H1 (cell line): ENCODE measurements at regions not wholly inside any gene's neighbourhood (a gene's known extent, or its start where the extent isn't known, plus 50 kb on each side); places are given as distances from the start of the nearest gene placed in this dataset.

Experiments used
- CTCF ChIA-PET: fragments of 300-600 bp; sonication (Branson Sonifier 250); formaldehyde crosslinking; loops from one replicate; lab custom pipeline; 2021; ENCODE audit not compliant: partially characterized antibody; lab: Charles Lee
- POLR2A ChIA-PET: fragments of 300-600 bp; sonication (Branson Sonifier 250); formaldehyde crosslinking; loops from one replicate; lab custom pipeline; 2021; ENCODE audit warnings: inconsistent platforms; ENCODE audit not compliant: partially characterized antibody; lab: Charles Lee
- DNase-seq, 2 experiments: peaks; one replicate each; pipeline versions ENCODE4 v3.0.0 to v3.0.0-alpha.2; 2010 to 2022; ENCODE audit warnings: low spot score in 2 of 2, low read depth in 1 of 2, mixed read lengths in 1 of 2
- FAIRE-seq: peaks from 2 replicates; lab custom pipeline; 2011; peaks lifted over from hg19 to GRCh38; lab: Jason Lieb, UNC
- H2AFZ ChIP-seq: 2 replicates; pipeline ENCODE4 v1.8.1; 2012; ENCODE audit warnings: low read length, inconsistent platforms
- H2AK5ac ChIP-seq: 2 replicates; pipeline ENCODE4 v1.6.1; 2013; ENCODE audit warnings: low read depth, low read length
- H2BK120ac ChIP-seq: replicated peaks from 2 replicates; pipeline ENCODE3; 2013; ENCODE audit warnings: low read depth, low read length, inconsistent platforms
- H2BK12ac ChIP-seq: 2 replicates; pipeline ENCODE4 v1.6.1; 2013; ENCODE audit warnings: low read depth, low read length
- H2BK15ac ChIP-seq: 2 replicates; pipeline ENCODE4 v1.6.1; 2013; ENCODE audit warnings: low read length
- H2BK20ac ChIP-seq: 2 replicates; pipeline ENCODE4 v1.6.1; 2013; ENCODE audit warnings: low read length
- H2BK5ac ChIP-seq: 2 replicates; pipeline ENCODE4 v1.6.1; 2013; ENCODE audit warnings: low read depth, low read length
- H3K14ac ChIP-seq: 2 replicates; pipeline ENCODE4 v1.6.1; 2013; ENCODE audit warnings: inconsistent platforms; ENCODE audit not compliant: insufficient read length
- H3K18ac ChIP-seq: 2 replicates; pipeline ENCODE4 v1.6.1; 2013; ENCODE audit warnings: low read length; ENCODE audit errors: extremely low read depth
- H3K23ac ChIP-seq: 2 replicates; pipeline ENCODE4 v1.6.1; 2013; ENCODE audit warnings: inconsistent platforms; ENCODE audit not compliant: insufficient read length
- H3K23me2 ChIP-seq: 2 replicates; pipeline ENCODE4 v1.6.1; 2013; ENCODE audit warnings: low read depth, low read length
- H3K27ac ChIP-seq: 2 replicates; pipeline ENCODE4 v1.6.1; 2011; ENCODE audit warnings: low read depth, low read length, inconsistent platforms
- H3K27me3 ChIP-seq, 4 experiments: replicated peaks in 1 of 4; 1 replicate in 1 of 4; 2 replicates in 3 of 4; pipeline versions ENCODE4 v1.6.1 to v1.8.1; 2011 to 2013; ENCODE audit warnings: low read length in 3 of 4, mild to moderate bottlenecking in 3 of 4, inconsistent platforms in 2 of 4, mixed read lengths in 2 of 4, moderate library complexity in 1 of 4; ENCODE audit not compliant: control insufficient read depth in 3 of 4, insufficient read depth in 3 of 4; ENCODE audit errors: extremely low read depth in 1 of 4
- H3K36me3 ChIP-seq, 4 experiments: 2 replicates each; pipeline versions ENCODE4 v1.6.1 to v1.8.1; 2011 to 2013; ENCODE audit warnings: mild to moderate bottlenecking in 4 of 4, low read length in 3 of 4, moderate library complexity in 2 of 4, control low read depth in 1 of 4, inconsistent platforms in 1 of 4; ENCODE audit not compliant: insufficient read depth in 4 of 4, control insufficient read depth in 2 of 4
- H3K4ac ChIP-seq: replicated peaks from 2 replicates; pipeline ENCODE3; 2013; ENCODE audit warnings: low read length, low read depth, mixed read lengths, inconsistent platforms; ENCODE audit not compliant: insufficient read length
- H3K4me1 ChIP-seq, 4 experiments: replicated peaks in 1 of 4; 1 replicate in 1 of 4; 2 replicates in 3 of 4; pipeline versions ENCODE4 v1.6.1 to v1.8.1; 2011 to 2013; ENCODE audit warnings: low read length in 3 of 4, inconsistent platforms in 2 of 4, mixed read lengths in 1 of 4; ENCODE audit not compliant: insufficient read depth in 4 of 4, control insufficient read depth in 3 of 4
- H3K4me2 ChIP-seq, 2 experiments: 2 replicates each; pipeline versions ENCODE4 v1.6.1 to v1.8.1; 2011 to 2013; ENCODE audit warnings: low read depth in 2 of 2, low read length in 2 of 2, control low read depth in 1 of 2, inconsistent platforms in 1 of 2, mild to moderate bottlenecking in 1 of 2; ENCODE audit not compliant: insufficient read depth in 1 of 2
- H3K4me3 ChIP-seq, 4 experiments: fragments of 200-600, 300-600 bp in 1 of 4; sonication (generic), shearing (Covaris generic), sonication (Bioruptor Twin) in 1 of 4; 2 replicates each; pipeline versions ENCODE4 v1.5.1 to v1.8.1; 2011 to 2016; ENCODE audit warnings: low read length in 4 of 4, low read depth in 3 of 4, control low read depth in 2 of 4, inconsistent platforms in 2 of 4, mild to moderate bottlenecking in 2 of 4, mixed read lengths in 1 of 4, moderate library complexity in 1 of 4; ENCODE audit not compliant: insufficient read depth in 2 of 4; ENCODE audit errors: extremely low read depth in 1 of 4
- H3K56ac ChIP-seq: replicated peaks from 2 replicates; pipeline ENCODE3; 2013; ENCODE audit warnings: low read depth, mild to moderate bottlenecking, mixed read lengths, low read length, inconsistent platforms; ENCODE audit not compliant: insufficient read length
- H3K79me1 ChIP-seq: 2 replicates; pipeline ENCODE4 v1.6.1; 2013; ENCODE audit warnings: low read depth, low read length, control low read depth
- H3K79me2 ChIP-seq, 2 experiments: 2 replicates each; pipeline versions ENCODE4 v1.6.1 to v1.8.1; 2012 to 2013; ENCODE audit warnings: low read length in 2 of 2, mild to moderate bottlenecking in 2 of 2, inconsistent platforms in 1 of 2; ENCODE audit not compliant: insufficient read depth in 2 of 2, control insufficient read depth in 1 of 2
- H3K9ac ChIP-seq, 4 experiments: replicated peaks in 1 of 4; 1 replicate in 1 of 4; 2 replicates in 3 of 4; pipeline versions ENCODE4 v1.6.1 to v1.8.1; 2011 to 2013; ENCODE audit warnings: low read depth in 3 of 4, low read length in 3 of 4, control low read depth in 2 of 4, mild to moderate bottlenecking in 2 of 4, moderate library complexity in 2 of 4, inconsistent platforms in 1 of 4; ENCODE audit errors: extremely low read depth in 1 of 4
- H3K9me3 ChIP-seq, 2 experiments: 2 replicates each; pipeline versions ENCODE4 v1.6.1 to v1.8.1; 2012 to 2013; ENCODE audit warnings: mild to moderate bottlenecking in 2 of 2, moderate library complexity in 2 of 2, control low read depth in 1 of 2, inconsistent platforms in 1 of 2, low read depth in 1 of 2, low read length in 1 of 2, mixed read lengths in 1 of 2; ENCODE audit not compliant: insufficient read depth in 2 of 2
- H4K20me1 ChIP-seq, 2 experiments: replicated peaks in 1 of 2; 2 replicates each; pipeline versions ENCODE3 to v1.8.1; 2011 to 2013; ENCODE audit warnings: inconsistent platforms in 2 of 2, low read length in 2 of 2, mild to moderate bottlenecking in 1 of 2; ENCODE audit not compliant: insufficient read depth in 2 of 2, control insufficient read depth in 1 of 2
- H4K5ac ChIP-seq: 2 replicates; pipeline ENCODE4 v1.6.1; 2013; ENCODE audit warnings: low read length, low read depth, mixed read lengths, inconsistent platforms; ENCODE audit not compliant: insufficient read length
- H4K8ac ChIP-seq: 2 replicates; pipeline ENCODE4 v1.8.0; 2013; ENCODE audit warnings: mild to moderate bottlenecking, moderate library complexity, low read length, inconsistent platforms; ENCODE audit not compliant: insufficient read depth; ENCODE audit errors: extremely low read depth
- H4K91ac ChIP-seq: replicated peaks from 2 replicates; pipeline ENCODE3; 2013; ENCODE audit warnings: low read length, mixed read lengths, inconsistent platforms; ENCODE audit not compliant: insufficient read length
- ATF3 ChIP-seq: IDR thresholded peaks from 2 replicates; pipeline ENCODE4 v1.6.1; 2011; ENCODE audit warnings: low read depth, mild to moderate bottlenecking, low read length; ENCODE audit not compliant: insufficient read depth
- BACH1 ChIP-seq: IDR thresholded peaks from 2 replicates; pipeline ENCODE4 v1.6.1; 2012; ENCODE audit warnings: low read length, improper control_type of control experiment
- CBX8 ChIP-seq: fragments of 300-800, 300-1000 bp; sonication (generic); IDR thresholded peaks from 2 replicates; pipeline ENCODE4 v1.7.1; 2016; ENCODE audit warnings: low read depth, low read length, borderline replicate concordance
- CHD1 ChIP-seq: IDR thresholded peaks from 2 replicates; pipeline ENCODE4 v1.6.1; 2012; ENCODE audit warnings: low read depth, low read length, improper control_type of control experiment
- CTBP2 ChIP-seq: IDR thresholded peaks from 2 replicates; pipeline ENCODE4 v1.7.0; 2011; ENCODE audit warnings: borderline replicate concordance, mild to moderate bottlenecking, moderate library complexity, mixed read lengths, low read length; ENCODE audit not compliant: insufficient read depth, insufficient read length
- E2F6 ChIP-seq: IDR thresholded peaks from 2 replicates; pipeline ENCODE4 v1.6.1; 2012; ENCODE audit warnings: inconsistent platforms
- EZH2 ChIP-seq: fragments of 200-600 bp; sonication (generic); IDR thresholded peaks from 2 replicates; pipeline ENCODE4 v1.7.1; 2012; ENCODE audit warnings: low read depth, mild to moderate bottlenecking, moderate library complexity, low read length, inconsistent platforms; ENCODE audit not compliant: severe bottlenecking
- GTF2F1 ChIP-seq: IDR thresholded peaks from 2 replicates; pipeline ENCODE4 v1.6.1; 2012; ENCODE audit warnings: low read depth, low read length, improper control_type of control experiment, borderline replicate concordance
- JUN ChIP-seq: IDR thresholded peaks from 2 replicates; pipeline ENCODE4 v1.6.1; 2011; ENCODE audit warnings: low read depth, mild to moderate bottlenecking, improper control_type of control experiment, low read length
- NANOG ChIP-seq: IDR thresholded peaks from 2 replicates; pipeline ENCODE4 v1.6.1; 2011; ENCODE audit warnings: low read length, low read depth, mild to moderate bottlenecking, inconsistent platforms; ENCODE audit not compliant: insufficient read depth, poor library complexity, severe bottlenecking
- POLR2A ChIP-seq, 2 experiments: IDR thresholded peaks; 1 replicate in 1 of 2; 2 replicates in 1 of 2; pipeline ENCODE4 v1.6.1; 2011; ENCODE audit warnings: low read depth in 2 of 2, low read length in 2 of 2, mild to moderate bottlenecking in 2 of 2; ENCODE audit errors: control extremely low read depth in 1 of 2
- SIRT6 ChIP-seq: IDR thresholded peaks from one replicate; pipeline ENCODE4 v1.7.1; 2012; ENCODE audit warnings: low read length, inconsistent platforms
- SRF ChIP-seq: IDR thresholded peaks from 2 replicates; pipeline ENCODE4 v1.6.1; 2011; ENCODE audit warnings: mild to moderate bottlenecking, low read depth, low read length, moderate library complexity
- TCF12 ChIP-seq: IDR thresholded peaks from 2 replicates; pipeline ENCODE4 v1.6.1; 2011; ENCODE audit warnings: low read depth, mild to moderate bottlenecking, low read length
- TEAD4 ChIP-seq: IDR thresholded peaks from 2 replicates; pipeline ENCODE4 v1.6.1; 2012; ENCODE audit warnings: low read depth, low read length, inconsistent platforms, mixed read lengths

GRCh38 chr2:181178130-181178529, 197.7 kb downstream of the UBE2E3 start:
- H3K18ac ChIP-seq = no peak overlapping the region
- ChIA-PET CTCF (interaction anchor here (0.7 to 4.1 kb wide), 18 partner anchors 9 to 197 kb away, joined by 3 to 48 read pairs (median 4); no protein-coding TSS in a partner anchor), POLR2A (no interaction called here)
- DNase-seq = no peak
- H2AK5ac ChIP-seq = no peak overlapping the region
- H3K36me3 ChIP-seq = no peaks in the 10 kb centered on the region
- H3K4me2 ChIP-seq = no peak overlapping the region
- no peak overlapping the region for H4K8ac ChIP-seq
- no peak overlapping the region for H2BK12ac ChIP-seq
- H3K4me3 ChIP-seq = no peak overlapping the region
- no peaks in the 10 kb centered on the region for H4K20me1 ChIP-seq
- H3K9me3 ChIP-seq = no peaks in the 10 kb centered on the region
- no peak overlapping the region for H2AFZ ChIP-seq
- no peaks in the 10 kb centered on the region; a peak in 1 of 7 replicates for H3K4me1 ChIP-seq
- H3K27ac ChIP-seq = no peak overlapping the region
- H3K79me1 ChIP-seq = no peaks in the 10 kb centered on the region
- H3K56ac ChIP-seq = no peak overlapping the region
- H3K27me3 ChIP-seq = no peaks in the 10 kb centered on the region
- H2BK5ac ChIP-seq = no peak overlapping the region
- no peak overlapping the region for H4K91ac ChIP-seq
- H4K5ac ChIP-seq = no peak overlapping the region
- no peak overlapping the region for H2BK20ac ChIP-seq
- no peak overlapping the region for H3K9ac ChIP-seq
- no peak for FAIRE-seq
- no peak overlapping the region for H3K14ac ChIP-seq
- H3K4ac ChIP-seq = no peak overlapping the region
- no peak overlapping the region for H2BK120ac ChIP-seq
- no peak overlapping the region for H2BK15ac ChIP-seq
- H3K79me2 ChIP-seq = no peaks in the 10 kb centered on the region
- no peak overlapping the region for H3K23ac ChIP-seq
- no peaks in the 10 kb centered on the region for H3K23me2 ChIP-seq
- no peak for TF ChIP-seq ATF3
- TF ChIP-seq CHD1 = no peak
- no peak for TF ChIP-seq TEAD4
- TF ChIP-seq GTF2F1 = no peak
- no peak for TF ChIP-seq NANOG
- no peak for TF ChIP-seq CTBP2
- TF ChIP-seq SIRT6 = no peak
- no peak for TF ChIP-seq JUN
- TF ChIP-seq POLR2A (IDR thresholded peaks at IDR 0.05; ENCODE audit: control extremely low read depth in 1 of 2, low read depth in 2 of 2, low read length in 2 of 2) = no peak
- TF ChIP-seq CBX8 = no peak
- TF ChIP-seq E2F6 = no peak
- TF ChIP-seq EZH2 = no peak
- no peak for TF ChIP-seq TCF12
- TF ChIP-seq SRF = no peak
- no peak for TF ChIP-seq BACH1
